8988T (cell line): ENCODE measurements at regions not wholly inside any gene's neighbourhood (a gene's known extent, or its start where the extent isn't known, plus 50 kb on each side); places are given as distances from the start of the nearest gene placed in this dataset.
"Not testable (repeated sequence)": the region's sequence is repeated elsewhere in the genome, so short reads cannot be mapped to it uniquely, and the experiment has no call there.

Experiments used
- DNase-seq: peaks from one replicate; pipeline ENCODE4 v3.0.0; 2011

DNA sequence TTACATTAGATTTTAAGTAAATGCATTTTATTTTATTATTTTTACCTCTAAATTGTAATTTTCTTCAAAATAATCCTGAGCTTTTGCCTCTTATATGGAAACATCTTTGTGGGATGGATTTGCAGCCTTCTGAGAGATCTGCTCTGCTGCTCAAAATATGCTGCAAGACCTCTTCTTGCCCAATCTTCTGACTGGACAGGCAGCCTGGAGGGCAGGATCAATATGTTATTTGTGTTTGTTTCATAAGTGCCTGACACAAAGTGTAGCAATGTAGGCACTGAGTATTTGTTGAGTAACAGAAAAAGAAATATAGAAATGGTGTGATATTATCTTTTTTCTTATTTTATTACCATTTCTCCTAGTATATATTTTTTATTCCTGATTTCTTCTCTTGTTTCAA is 1106.9 kb downstream of the TMTC2 start:
- no peak for DNase-seq

DNA sequence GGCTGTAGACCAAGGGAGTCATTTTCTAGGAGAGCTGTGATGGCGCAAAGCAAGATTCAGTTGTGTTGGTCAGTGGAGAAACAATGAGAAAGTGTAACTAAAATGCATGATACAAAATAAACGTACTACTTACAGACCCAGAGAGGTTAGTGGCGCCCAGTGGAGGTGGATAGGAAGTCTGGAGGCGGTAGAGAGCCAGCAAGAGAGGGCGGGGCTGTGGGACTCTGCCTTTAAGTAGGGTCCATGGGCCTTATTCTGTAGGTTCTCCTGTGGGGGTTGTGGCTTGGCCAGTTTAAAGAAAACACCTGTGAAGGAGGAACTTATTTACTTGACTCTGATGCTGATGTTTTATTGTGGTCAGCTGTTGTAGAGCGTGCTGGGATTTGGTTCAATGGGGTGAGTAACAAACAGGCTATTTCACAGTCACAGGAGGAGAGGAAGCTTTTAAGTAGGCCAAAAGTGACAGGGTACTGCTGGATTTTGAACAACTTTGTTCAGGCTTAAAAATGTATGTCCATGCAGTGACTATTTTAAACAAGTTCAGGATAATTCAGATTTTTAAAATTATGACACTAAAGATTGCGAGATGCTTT is 1097.7 kb downstream of the TMTC2 start:
- DNase-seq = no peak

DNA sequence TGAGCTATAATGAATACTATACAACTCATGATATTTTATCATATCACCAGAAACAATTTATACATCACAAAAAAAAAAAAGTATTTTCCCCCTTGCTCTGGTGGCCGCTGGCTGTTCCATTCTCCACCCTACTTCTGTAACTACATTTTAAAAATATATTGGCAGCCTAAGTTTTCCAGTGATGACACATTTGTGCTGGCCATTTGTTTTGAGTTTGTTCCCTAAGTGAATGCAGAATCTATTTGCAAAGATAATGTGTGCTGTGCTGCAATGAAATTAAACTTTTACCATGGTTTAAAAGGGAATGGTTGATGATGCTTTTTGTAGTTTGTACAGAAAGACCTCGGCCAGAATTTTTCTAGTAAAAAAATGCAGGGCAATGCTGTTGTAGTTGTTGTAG is 1092.8 kb downstream of the TMTC2 start:
- DNase-seq = no peak

DNA sequence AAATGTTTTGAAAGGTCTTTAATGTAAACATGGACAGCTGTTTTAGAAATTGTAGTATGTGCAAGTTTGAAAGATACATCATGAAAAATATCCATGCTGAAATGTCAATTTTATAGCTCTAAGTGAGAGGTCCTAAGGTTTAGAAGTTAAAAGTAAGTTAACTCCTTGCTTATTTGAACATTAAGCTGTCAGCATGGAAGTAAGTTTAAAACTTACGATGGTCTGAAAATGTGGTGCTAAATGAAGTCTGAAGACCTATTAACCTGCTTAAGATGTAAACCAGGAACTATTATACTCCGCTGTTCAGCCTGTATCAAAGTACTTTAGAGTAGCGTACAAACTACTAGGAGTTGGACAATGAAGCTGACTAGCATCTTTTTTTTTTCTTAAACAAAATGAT is 1082.4 kb downstream of the TMTC2 start:
- no peak for DNase-seq

DNA sequence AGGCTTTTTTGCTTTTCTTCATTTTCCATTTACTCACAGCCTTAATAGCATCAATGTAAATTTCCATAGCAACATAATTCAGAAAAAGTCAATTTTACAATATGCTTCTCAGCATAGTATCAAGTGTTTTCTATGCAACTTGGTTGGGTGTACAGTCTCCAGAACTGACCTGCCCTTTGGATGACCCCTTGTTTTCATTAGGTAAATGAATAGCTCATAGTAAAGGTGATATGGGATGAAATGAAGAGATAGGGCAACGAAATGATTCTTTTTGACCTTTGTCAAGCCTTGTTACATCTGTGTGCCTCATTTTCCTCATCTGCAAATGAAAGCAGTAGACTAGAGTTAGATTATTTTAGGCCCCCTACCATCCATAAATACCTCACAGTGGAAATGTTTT is 1081.0 kb downstream of the TMTC2 start:
- no peak for DNase-seq

DNA sequence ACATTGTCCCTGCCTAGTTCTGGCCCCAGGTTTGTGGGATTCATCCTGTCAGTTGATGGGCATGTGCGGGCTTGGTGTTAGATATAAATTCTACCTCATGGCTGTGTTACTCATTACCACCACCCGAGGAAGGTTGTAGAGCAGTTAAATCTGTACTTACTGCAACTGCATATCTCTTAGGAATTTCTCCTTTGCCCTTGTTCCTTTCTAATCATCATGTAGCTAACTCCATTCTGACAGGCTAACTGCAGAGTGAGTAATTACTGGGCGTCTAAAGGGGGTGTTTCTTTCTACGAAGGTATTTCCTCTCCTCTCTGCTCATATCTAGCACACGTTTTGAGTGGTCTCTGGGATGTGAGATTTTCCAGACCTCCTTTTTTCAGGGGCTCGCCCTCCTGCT is 1076.7 kb downstream of the TMTC2 start:
- no peak for DNase-seq

DNA sequence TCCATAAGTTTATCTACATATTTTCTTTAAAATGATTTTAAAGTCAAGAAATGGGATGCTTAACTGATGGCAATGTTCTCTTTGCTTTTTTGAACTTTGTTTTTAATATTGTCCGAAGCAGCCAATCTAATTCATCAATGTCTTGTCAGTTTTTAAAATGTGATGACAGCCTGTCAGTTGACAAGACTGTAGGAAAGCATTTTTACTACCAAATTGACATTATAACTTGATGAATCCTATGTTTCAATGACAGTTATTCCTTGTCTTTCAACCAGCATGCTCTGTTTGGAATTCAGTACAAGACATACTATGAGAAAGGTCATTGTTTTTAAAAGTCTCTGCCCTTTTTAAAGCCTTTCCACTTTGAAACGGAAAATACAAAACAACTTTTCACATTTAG is 1073.2 kb downstream of the TMTC2 start:
- DNase-seq = no peak

DNA sequence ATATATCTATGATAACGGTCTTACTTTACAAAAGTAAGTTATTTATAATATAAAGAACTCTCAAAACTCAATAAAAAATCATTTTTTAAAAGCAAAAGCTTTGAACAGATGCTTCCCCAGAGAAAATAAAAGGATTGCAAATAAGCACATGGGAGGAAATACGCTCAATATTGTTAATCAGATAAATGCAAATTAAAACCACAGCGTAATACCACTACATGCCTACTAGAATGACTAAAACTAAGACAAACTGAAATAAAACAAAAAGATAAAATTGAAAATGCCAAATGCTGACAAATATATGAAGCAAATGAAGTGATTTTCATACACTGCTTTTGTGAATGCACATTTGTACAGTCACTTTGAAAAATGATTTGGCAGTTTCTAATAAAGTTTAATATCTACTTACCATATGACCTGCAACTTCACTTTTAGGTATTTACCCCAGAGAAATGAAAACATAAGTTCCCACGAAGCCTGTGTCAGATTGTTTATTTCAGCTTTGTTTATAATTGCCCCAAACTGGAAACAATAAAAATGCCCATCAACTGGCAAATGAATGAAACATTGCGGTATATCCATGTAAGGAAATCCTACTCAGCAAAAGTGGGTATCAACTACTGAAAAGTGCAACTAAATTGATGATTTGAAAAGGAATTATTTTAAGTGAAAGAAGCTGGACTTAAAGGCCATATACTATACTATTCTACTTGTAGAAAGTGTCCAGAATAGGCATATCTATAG is 1072.4 kb downstream of the TMTC2 start:
- DNase-seq = no peak

DNA sequence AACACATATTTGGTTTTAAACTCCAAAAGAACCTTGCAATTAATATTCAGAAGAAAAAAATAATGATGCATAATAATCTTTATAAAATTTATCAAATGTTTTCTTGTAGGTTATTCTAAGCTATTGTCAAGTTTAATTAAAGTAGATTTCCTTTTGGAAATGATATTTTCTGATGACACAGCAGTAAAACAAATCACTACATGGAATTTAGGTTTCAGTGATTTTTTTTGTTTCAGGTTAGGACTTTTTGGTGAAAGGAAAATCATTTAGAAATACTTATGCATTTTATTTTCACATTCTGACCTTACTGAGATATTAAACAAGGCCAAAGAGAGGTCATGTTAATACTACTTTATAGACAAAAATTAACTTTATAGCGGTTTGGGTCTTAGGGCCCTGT is 1067.2 kb downstream of the TMTC2 start:
- DNase-seq = no peak

DNA sequence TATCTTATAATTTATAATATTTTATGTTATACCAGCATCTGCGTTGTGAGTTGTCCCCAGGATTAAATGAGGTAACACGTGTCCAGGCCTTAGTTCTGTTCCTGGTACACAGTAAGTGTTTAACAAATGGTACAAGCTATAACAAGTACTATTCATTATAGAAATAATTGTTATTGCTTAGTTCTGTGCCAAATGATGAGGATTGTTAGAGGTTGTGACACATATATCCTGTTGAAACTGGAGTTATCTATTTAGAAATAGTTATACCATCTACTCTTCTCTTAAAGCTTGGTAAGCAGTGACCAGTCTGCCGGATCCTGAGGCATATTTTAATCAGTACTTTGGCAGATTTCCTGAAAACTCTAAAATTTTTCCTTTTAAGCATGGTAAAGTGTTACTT is 1066.5 kb downstream of the TMTC2 start:
- DNase-seq = no peak

DNA sequence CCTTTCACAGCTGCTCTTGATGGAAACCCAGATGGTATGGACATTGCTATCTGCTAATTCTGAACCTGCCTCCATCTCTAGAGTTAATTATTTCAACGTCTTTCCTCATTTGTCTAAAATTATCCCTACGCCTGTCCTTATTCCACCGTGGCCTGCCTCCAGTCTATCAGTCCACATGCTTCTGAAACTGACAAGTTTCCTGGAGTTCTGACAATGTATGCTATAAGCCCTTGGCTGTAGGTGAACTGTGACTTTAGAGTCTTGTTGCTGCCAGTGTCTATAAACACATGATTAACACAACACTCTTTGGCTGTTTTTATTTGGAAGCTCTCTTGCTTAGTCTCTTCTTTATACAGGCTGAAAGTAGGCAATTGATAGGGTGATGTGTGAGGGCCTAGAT is 1052.9 kb downstream of the TMTC2 start:
- DNase-seq = no peak

DNA sequence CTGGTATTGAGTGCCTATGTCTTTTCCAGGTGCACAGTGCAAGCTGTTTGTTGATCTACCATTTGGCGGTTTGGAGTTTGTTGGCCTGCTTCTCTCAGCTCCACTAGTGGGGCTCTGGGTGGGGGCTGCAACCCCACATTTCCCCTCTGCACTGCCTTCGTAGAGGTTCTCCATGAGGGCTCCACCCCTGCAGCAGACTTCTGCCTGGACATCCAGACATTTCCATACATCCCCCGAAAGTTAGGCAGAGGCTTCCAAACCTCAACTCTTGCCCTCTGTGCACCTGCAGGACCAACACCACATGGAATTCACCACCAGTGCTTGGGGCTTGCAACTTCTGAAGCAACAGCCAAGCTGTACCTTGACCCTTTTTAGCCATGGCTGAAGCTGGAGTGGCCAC is 1024.1 kb downstream of the TMTC2 start:
- no peak for DNase-seq

DNA sequence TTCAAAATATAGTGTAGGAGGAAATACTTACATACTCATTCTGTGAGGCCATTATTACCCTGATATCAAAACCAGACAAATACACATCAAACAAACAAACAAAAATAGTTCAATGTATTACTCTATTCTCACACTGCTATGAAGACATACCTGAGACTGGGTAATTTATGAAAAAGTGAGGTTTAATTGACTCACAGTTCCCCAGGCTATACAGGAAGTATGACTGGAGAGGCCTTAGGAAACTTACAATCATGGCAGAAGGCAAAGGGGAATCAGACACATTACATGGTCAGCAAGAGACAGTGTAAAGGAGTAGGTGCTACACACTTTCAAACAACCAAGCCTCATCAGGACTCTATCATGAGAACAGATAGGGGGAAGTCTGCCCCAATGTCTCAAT is 1023.2 kb downstream of the TMTC2 start:
- no peak for DNase-seq

DNA sequence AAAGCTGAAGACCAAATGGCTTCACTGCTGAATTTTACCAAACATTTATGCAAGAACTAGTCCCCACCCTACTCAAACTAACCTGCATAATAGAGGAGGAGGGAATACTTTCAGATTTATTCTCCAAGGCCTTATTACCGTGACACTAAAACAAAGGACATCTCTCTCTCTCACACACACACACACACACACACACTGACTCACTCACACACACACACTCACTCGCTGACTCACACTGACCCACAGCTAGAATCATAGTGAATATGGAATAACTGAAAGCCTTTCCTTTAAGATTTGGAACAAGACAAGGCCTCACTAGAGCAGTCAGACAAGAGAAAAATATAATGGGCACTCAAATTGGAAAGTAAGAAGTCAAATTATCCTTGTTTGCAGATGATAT is 1014.1 kb downstream of the TMTC2 start:
- DNase-seq = no peak

DNA sequence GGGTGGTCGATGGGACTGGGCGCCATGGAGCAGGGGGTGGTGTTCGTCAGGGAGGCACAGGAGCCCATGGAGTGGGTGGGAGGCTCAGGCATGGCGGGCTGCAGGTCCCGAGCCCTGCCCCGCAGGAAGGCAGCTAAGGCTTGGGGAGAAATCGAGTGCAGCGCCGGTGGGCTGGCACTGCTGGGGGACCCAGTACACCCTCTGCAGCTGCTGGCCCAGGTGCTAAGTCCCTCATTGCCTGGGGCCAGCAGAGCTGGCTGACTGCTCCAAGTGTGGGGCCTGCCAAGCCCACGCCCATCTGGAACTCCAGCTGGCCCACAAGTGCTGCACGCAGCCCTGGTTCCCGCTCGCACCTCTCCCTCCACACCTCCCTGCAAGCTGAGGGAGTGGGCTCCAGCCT is 1009.6 kb downstream of the TMTC2 start:
- not testable (repeated sequence) for DNase-seq

DNA sequence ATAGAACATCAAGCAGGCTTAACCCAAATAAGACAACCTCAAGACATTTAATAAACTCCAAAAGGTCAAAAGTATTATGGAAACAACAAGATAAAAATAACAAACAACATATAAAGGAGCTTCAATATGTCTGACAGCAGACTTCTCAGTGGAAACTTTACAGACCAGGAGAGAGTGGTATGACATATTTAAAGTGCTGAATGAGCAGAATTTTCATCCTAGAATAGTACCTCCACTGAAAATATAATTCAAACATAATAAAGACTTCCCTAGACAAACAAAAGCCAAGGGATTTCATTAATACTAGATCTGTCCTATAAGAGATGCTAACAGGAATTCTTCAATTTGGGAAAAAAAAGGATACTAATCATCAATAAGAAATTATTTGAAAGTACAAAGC is 1005.0 kb downstream of the TMTC2 start:
- no peak for DNase-seq

DNA sequence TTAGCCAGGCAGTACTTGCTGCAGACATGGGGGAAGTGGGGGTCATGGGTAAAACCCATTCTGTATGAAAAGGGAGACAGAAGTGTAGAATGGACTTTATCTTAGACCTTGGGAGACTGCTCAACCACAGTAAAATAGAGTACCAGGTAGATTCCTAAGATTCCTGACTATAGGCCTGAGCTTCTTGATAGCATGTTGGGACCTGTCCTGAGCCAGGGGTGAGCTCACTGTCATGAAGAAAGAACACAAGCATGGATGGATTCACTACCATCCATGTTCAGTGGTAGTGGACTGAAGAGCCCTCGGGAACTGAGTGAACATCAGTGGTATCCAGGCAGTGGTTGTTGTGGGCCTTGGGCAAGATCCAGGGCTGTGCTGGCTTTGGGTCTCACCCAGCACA is 1003.8 kb downstream of the TMTC2 start:
- no peak for DNase-seq

DNA sequence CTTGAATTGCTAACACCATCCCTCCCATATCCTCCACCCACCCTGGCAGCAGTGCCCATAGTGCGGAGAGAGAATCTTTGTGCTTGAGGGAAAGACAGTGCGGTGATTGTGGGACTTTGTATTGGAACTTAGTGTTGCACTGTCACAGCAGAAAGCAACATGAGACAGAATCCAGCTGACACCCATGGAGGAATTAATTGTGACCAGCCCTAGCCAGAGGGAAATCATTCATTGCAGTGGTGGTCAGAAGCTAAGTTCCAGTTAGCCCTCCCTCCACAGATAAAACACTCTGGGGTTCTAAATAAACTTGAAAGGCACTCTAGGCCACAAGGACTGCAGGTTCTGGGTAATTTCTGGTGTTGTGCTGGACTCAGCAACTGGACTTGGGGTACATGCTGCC is 1002.6 kb downstream of the TMTC2 start:
- DNase-seq = no peak

DNA sequence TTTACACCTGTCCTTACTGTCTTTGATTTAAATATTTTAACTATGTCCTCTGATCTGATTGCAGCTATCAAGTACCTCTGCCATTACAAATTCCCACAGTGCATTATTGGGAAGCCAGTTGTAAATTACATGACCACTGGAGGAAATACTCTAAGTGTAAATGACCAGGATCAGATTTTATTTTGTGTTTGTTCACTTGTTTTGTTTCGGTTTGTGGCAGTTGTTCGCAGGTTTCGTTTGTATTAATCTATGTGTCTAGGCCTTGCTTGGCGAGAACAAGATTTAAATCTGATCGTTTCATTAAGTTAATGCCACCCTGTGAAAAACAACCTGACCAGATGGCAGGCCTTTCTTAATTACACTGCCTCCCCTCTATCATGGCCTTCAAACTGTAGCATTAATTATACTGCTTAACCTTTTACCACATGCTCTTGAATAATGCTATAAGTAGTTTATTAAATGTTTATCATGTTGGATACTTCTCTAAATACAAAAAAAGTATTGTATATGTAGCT is 990.1 kb downstream of the TMTC2 start:
- DNase-seq = no peak

DNA sequence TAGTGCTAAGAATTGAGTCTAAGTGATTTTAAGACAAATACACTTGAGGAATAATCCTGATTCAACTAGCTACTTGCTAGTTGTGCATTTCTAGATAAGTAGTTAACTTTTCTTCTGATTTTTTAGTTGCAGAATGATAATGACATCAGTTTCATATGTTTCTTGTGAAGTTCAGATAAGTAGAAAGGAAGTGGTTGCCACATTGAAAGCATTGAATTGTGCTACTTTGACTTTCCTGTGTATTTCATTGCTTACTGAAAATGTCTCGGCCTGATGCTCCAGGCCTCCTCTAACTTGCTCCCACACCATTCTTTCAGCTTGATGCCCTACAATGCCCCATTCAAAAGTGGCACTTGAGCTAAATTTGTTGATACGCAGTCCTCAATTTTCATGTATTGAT is 980.0 kb downstream of the TMTC2 start:
- no peak for DNase-seq

DNA sequence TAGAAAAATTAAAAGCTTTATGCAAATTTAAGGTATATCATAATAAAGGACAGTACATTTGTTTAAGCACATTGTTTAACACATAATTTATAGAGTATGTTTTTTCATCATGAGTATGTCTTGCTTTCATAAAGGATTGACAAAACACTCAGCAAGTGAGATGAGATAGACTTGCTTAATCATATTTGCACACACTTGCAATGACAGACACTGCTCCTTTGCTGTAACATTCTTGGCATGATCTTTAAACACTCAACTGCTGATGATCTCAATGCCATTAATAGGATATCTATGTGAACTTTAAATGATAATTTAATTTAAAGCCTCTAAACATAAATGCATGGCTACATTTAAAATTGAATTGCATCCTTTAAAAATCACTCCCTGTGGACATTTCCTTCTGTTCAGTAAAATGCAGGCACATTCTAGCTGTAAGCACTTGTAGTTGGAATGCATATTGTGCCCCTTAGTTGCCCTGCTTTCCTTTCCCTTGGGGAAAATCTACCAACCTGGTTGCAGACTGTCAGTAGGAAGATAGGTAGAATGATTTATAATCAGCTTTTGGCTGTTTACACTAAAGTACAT is 979.0 kb downstream of the TMTC2 start:
- no peak for DNase-seq

DNA sequence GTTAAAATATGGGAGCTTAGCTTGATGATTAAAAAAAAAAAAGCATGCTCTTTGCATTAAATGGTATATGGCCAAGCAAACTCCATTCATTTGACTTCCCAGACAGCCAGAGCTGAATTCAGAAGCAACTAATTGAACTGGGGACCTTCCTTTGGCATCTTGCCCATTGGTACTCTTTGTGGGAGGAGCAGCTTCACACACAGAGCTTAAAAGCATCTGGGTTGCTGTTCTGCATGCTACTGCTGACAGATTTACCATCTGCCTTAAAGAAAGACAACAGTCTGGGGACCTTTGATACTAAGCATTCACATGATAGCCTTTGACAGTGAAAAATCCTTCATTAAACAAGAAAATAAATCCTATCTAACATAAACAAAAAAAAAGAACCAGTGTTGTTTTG is 977.9 kb downstream of the TMTC2 start:
- no peak for DNase-seq

DNA sequence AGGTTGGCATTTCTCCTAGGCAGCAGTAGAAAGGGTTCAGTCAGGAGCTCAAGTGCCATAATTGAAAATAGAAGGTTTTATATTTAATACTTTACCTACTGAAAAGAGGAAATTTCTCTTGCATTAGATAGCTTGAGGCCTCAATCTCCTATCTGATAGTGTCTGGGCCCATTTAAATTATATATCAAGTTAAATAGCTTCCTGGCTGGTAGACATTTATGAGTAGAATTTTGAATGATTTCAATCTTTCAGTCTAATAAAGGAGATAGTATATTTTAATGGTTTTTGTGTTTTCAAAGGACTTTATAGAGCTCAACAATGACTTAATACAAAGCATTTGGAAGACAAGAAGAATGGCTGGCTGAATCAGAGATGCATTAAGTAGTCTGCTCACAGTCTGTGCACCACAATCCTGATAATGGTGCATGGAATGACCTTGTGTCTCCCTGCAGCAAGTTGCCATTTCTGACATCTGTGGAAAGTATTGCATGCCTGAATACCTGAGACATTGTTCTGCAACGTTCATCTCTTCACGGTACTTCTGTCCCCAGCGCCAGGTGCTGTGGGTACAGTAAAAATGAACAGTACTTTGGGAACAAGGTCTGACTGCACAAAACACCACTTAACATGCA is 974.1 kb downstream of the TMTC2 start:
- no peak for DNase-seq

DNA sequence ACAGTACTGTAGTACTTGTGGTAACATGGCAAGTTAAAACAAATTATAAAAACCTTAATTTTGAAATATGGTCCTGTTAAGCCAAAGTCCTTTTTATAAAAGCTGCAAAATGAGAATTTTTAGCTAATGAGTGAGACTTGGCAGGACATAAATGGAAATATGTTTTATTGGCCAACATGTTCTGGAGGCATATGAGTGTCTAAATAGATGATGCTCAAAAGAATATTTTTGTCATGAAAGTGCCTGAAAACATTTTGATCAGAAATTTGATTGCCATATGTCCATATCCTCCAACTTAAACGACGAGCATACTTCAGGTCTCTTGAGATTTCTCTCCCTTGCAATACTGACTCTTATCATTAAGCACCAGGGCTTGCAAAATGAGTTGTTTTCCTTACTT is 972.6 kb downstream of the TMTC2 start:
- DNase-seq = no peak
